Parathyroid adenoma (tissue), 2 donors: ENCODE measurements at regions not wholly inside any gene's neighbourhood (a gene's known extent, or its start where the extent isn't known, plus 50 kb on each side); places are given as distances from the start of the nearest gene placed in this dataset.

Experiments used
- H2AFZ ChIP-seq: fragments of 300-600 bp; sonication (generic); one replicate; pipeline ENCODE4 v1.7.0; 2017; ENCODE audit warnings: antibody characterized with exemption, mild to moderate bottlenecking
- H3K27ac ChIP-seq: fragments of 300-600 bp; sonication (generic); one replicate; pipeline ENCODE4 v1.7.0; 2017
- H3K27me3 ChIP-seq: fragments of 300-600 bp; sonication (generic); one replicate; pipeline ENCODE4 v1.7.0; 2017; ENCODE audit warnings: low read length; ENCODE audit not compliant: control insufficient read depth, insufficient read depth
- H3K36me3 ChIP-seq: fragments of 300-600 bp; sonication (generic); one replicate; pipeline ENCODE4 v1.7.0; 2017; ENCODE audit warnings: low read length; ENCODE audit not compliant: control insufficient read depth, insufficient read depth
- H3K4me1 ChIP-seq: fragments of 300-600 bp; sonication (generic); one replicate; pipeline ENCODE4 v1.7.0; 2017; ENCODE audit warnings: control low read depth
- H3K4me2 ChIP-seq: fragments of 300-600 bp; sonication (generic); one replicate; pipeline ENCODE4 v1.7.0; 2017; ENCODE audit warnings: low read length
- H3K4me3 ChIP-seq: fragments of 300-600 bp; sonication (generic); one replicate; pipeline ENCODE4 v1.7.0; 2017; ENCODE audit warnings: low read depth, low read length
- H3K79me2 ChIP-seq: fragments of 300-600 bp; sonication (generic); one replicate; pipeline ENCODE4 v1.7.0; 2017; ENCODE audit warnings: control low read depth
- H3K9ac ChIP-seq: fragments of 300-600 bp; sonication (generic); one replicate; pipeline ENCODE4 v1.7.0; 2017; ENCODE audit warnings: mild to moderate bottlenecking
- H3K9me3 ChIP-seq: fragments of 300-600 bp; sonication (generic); one replicate; pipeline ENCODE4 v1.7.0; 2017; ENCODE audit warnings: low read length; ENCODE audit not compliant: control insufficient read depth
- CTCF ChIP-seq: fragments of 300-600 bp; sonication (generic); IDR thresholded peaks from one replicate; pipeline ENCODE4 v1.7.0; 2017; ENCODE audit warnings: antibody characterized with exemption, mild to moderate bottlenecking
- donor health status: primary hyperparathyroidism.

- Histone ChIP-seq H3K79me2 (no peaks in the 10 kb centered on the region), H2AFZ (no peak overlapping the region), H3K27ac (no peak overlapping the region), H3K4me1 (no peaks in the 10 kb centered on the region), H3K27me3 (no peaks in the 10 kb centered on the region), H3K4me3 (no peak overlapping the region), H3K9ac (no peak overlapping the region), H3K4me2 (no peak overlapping the region), H3K9me3 (no peaks in the 10 kb centered on the region), H3K36me3 (no peaks in the 10 kb centered on the region)
- TF ChIP-seq CTCF, result no peak
Observed at GRCh38 chr6:95071464-95071863, 505.9 kb upstream of the MANEA start.

GRCh38 chr6:95078457-95078856, 498.9 kb upstream of the MANEA start:
- Histone ChIP-seq H3K79me2 (no peaks in the 10 kb centered on the region), H3K4me3 (no peak overlapping the region), H3K9ac (no peak overlapping the region), H3K27me3 (no peaks in the 10 kb centered on the region), H3K36me3 (no peaks in the 10 kb centered on the region), H3K9me3 (no peaks in the 10 kb centered on the region), H3K4me1 (no peaks in the 10 kb centered on the region), H2AFZ (no peak overlapping the region), H3K4me2 (no peak overlapping the region), H3K27ac (no peak overlapping the region)
- no peak for TF ChIP-seq CTCF

- H3K4me1 ChIP-seq, result no peaks in the 10 kb centered on the region
- no peak overlapping the region for H3K9ac ChIP-seq
- no peak overlapping the region for H2AFZ ChIP-seq
- no peaks in the 10 kb centered on the region for H3K9me3 ChIP-seq
- no peak overlapping the region for H3K27ac ChIP-seq
- no peak for TF ChIP-seq CTCF
- H3K79me2 ChIP-seq, result no peaks in the 10 kb centered on the region
- H3K4me2 ChIP-seq, result no peak overlapping the region
- H3K27me3 ChIP-seq, result no peaks in the 10 kb centered on the region
- H3K4me3 ChIP-seq, result no peak overlapping the region
- no peaks in the 10 kb centered on the region for H3K36me3 ChIP-seq
Observed at GRCh38 chr6:95081231-95081630, 496.1 kb upstream of the MANEA start.

GRCh38 chr6:95081949-95082348, 495.4 kb upstream of the MANEA start:
- H3K4me1 ChIP-seq, result no peaks in the 10 kb centered on the region
- no peak for TF ChIP-seq CTCF

GRCh38 chr6:95083506-95083905, 493.8 kb upstream of the MANEA start:
- H3K4me1 ChIP-seq, result no peaks in the 10 kb centered on the region
- no peak overlapping the region for H2AFZ ChIP-seq
- H3K4me2 ChIP-seq, result no peak overlapping the region
- no peaks in the 10 kb centered on the region for H3K36me3 ChIP-seq
- H3K9me3 ChIP-seq, result no peaks in the 10 kb centered on the region
- no peak overlapping the region for H3K4me3 ChIP-seq
- TF ChIP-seq CTCF, result no peak
- no peaks in the 10 kb centered on the region for H3K27me3 ChIP-seq
- H3K9ac ChIP-seq, result no peak overlapping the region
- H3K27ac ChIP-seq, result no peak overlapping the region
- no peaks in the 10 kb centered on the region for H3K79me2 ChIP-seq

More at GRCh38 chr6:95081949-95082348, 495.4 kb upstream of the MANEA start:
- Histone ChIP-seq H3K9me3 (no peaks in the 10 kb centered on the region), H3K27me3 (no peaks in the 10 kb centered on the region), H2AFZ (no peak overlapping the region), H3K9ac (no peak overlapping the region), H3K4me3 (no peak overlapping the region), H3K36me3 (no peaks in the 10 kb centered on the region), H3K79me2 (no peaks in the 10 kb centered on the region), H3K27ac (no peak overlapping the region), H3K4me2 (no peak overlapping the region)
